ENCODE measurements at regions not wholly inside any gene's neighbourhood (a gene's known extent, or its start where the extent isn't known, plus 50 kb on each side); places are given as distances from the start of the nearest gene placed in this dataset.

- no peaks in the 10 kb centered on the region for H3K36me3 Mint-ChIP-seq
- no peak overlapping the region for H3K27ac Mint-ChIP-seq
- peaks cover 12% of the 10 kb centered on the region for H3K27me3 Mint-ChIP-seq
- no peaks in the 10 kb centered on the region for H3K4me1 Mint-ChIP-seq
- H3K4me3 Mint-ChIP-seq, result no peak overlapping the region
- no peaks in the 10 kb centered on the region for H3K9me3 Mint-ChIP-seq
- no peak for ATAC-seq
These were observed 540.4 kb downstream of the BUD13 start for GRCh38 chr11:116232364-116232828.

GRCh38 chr11:116231543-116231942 lies 541.2 kb downstream of the BUD13 start:
- no peak overlapping the region for H3K27ac Mint-ChIP-seq
- H3K36me3 Mint-ChIP-seq, result no peaks in the 10 kb centered on the region
- H3K4me1 Mint-ChIP-seq, result no peaks in the 10 kb centered on the region
- H3K9me3 Mint-ChIP-seq, result no peaks in the 10 kb centered on the region
- no peak for ATAC-seq
- no peak overlapping the region for H3K4me3 Mint-ChIP-seq
- peaks cover 12% of the 10 kb centered on the region for H3K27me3 Mint-ChIP-seq

GRCh38 chr11:116230438-116230837 lies 542.3 kb downstream of the BUD13 start:
- no peaks in the 10 kb centered on the region for H3K4me1 Mint-ChIP-seq
- H3K27ac Mint-ChIP-seq, result no peak overlapping the region
- no peak for ATAC-seq
- peaks cover 19% of the 10 kb centered on the region for H3K27me3 Mint-ChIP-seq
- no peak overlapping the region for H3K4me3 Mint-ChIP-seq
- H3K36me3 Mint-ChIP-seq, result no peaks in the 10 kb centered on the region
- no peaks in the 10 kb centered on the region for H3K9me3 Mint-ChIP-seq

DNA sequence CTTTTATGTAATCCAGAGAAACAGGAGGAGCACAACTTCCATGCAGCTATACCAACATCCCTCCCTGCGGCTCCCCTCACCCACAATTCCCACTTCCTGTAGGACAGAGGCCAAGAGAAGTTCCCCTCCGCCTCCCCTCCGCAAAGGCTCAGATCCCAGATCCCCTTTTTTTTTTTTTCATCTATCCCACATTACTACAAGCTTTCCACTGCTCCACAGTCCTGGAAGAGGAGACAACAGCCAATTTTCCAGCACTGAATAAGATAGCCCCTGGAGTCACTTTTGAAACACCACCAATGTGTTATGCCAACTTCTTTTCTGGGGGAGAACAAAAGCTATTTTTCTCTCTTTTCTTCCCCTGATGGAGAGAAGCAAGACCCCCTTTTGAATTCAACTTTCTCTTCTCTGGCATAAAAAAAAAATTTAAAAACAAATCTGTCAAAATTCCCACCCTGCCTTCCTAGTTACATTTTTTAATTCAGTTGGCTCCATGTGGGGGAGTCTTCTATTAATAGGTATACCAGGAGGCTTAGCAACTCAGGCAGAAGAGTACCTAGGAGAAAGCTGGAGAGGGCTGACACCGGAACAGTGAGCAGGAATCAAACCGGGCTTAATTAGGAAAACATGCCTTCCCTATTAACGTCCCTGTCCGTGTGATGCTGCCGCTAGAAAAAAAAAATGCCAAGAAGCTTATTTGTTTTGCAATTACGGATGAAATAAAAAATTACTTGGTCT lies 543.4 kb downstream of the BUD13 start:
- no peak for ATAC-seq
- H3K4me1 Mint-ChIP-seq, result no peaks in the 10 kb centered on the region
- peaks cover 19% of the 10 kb centered on the region for H3K27me3 Mint-ChIP-seq
- H3K4me3 Mint-ChIP-seq, result no peak overlapping the region
- H3K36me3 Mint-ChIP-seq, result no peaks in the 10 kb centered on the region
- H3K27ac Mint-ChIP-seq, result no peak overlapping the region
- H3K9me3 Mint-ChIP-seq, result no peaks in the 10 kb centered on the region

GRCh38 chr11:116226731-116227130 lies 546.1 kb downstream of the BUD13 start:
- no peak overlapping the region for H3K4me3 Mint-ChIP-seq
- ATAC-seq, result no peak
- H3K9me3 Mint-ChIP-seq, result no peaks in the 10 kb centered on the region
- H3K27ac Mint-ChIP-seq, result no peak overlapping the region
- H3K4me1 Mint-ChIP-seq, result no peaks in the 10 kb centered on the region
- no peaks in the 10 kb centered on the region for H3K36me3 Mint-ChIP-seq
- H3K27me3 Mint-ChIP-seq, result peaks cover 19% of the 10 kb centered on the region

DNA sequence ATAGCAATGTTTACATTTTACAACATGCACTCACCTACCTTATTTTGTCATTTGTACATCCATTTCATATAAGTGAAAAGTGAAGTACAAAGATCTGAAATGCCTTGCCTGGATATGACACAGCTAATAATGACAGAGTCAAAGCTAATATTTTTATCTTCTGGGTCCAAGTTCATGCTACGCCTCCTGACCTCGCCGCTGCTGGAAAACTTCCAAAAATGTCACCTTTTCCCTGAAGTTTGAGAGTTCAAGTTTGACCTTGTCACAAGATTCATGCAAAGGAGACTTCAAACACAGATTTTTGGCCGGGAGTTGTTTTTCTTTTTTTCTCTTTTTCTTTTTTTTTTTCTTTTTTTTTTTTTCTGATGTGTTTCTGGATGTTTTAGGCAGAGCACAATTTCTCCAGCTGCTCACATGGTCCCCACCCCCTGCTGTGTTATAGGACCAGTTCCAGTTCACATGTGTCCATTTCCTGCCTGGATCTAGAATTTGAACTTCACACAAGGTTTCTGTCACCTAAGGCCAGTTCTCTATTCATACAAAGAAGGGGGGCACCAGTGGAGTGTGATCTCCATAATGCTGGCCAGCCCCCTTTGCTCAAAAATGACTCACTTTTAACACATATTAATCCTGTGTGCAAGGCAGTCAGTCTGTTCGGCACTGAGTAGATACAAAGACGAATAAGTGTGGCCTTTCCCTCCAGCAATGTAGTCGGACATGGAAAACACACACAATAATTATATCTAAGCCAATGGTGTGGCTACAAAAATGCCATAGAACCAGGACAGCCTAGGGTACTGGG lies 546.8 kb downstream of the BUD13 start:
- Mint-ChIP-seq H3K27me3 (peaks cover 19% of the 10 kb centered on the region), H3K36me3 (no peaks in the 10 kb centered on the region), H3K9me3 (no peaks in the 10 kb centered on the region), H3K27ac (no peak overlapping the region), H3K4me3 (no peak overlapping the region), H3K4me1 (no peaks in the 10 kb centered on the region)
- no peak for ATAC-seq

DNA sequence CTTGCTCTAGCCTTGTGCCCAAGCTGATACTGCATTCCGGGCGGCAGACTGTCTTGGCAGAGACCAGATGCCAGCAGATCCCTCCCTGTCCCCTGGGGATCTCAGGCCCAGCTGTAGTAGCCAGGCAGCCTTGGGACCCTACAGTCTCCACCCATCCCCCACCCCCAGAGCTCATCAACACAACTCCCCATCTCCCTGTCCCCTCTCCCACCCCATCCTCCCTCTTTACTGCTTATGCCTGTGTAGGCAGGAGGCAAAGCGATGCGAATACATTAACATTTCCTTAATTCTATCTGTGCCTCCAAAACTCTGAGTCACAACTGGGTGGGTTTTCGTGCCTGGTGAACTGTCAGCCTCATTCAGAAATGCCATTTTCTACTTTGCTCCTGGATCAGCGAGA lies 547.6 kb downstream of the BUD13 start:
- Mint-ChIP-seq H3K27me3 (peaks cover 19% of the 10 kb centered on the region), H3K27ac (no peak overlapping the region), H3K4me1 (no peaks in the 10 kb centered on the region), H3K36me3 (no peaks in the 10 kb centered on the region), H3K9me3 (no peaks in the 10 kb centered on the region), H3K4me3 (no peak overlapping the region)
- ATAC-seq, result no peak

DNA sequence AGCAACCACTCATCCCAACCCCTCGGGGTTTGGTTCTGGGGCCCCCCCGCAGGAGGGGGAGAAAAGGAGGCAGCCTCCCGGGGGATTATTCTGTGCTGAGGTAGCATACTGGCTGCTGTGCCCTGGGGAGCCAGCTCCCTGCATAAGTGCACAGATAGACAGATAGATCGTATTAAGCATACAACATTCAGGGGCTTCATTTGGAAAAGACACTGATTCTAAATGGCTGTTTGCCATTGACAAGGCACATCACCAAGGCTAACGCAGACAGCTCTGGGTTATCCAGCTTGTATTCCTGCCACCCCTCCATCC lies 547.9 kb downstream of the BUD13 start:
- Mint-ChIP-seq H3K4me3 (no peak overlapping the region), H3K27ac (no peak overlapping the region), H3K4me1 (no peaks in the 10 kb centered on the region), H3K9me3 (no peaks in the 10 kb centered on the region), H3K27me3 (peaks cover 19% of the 10 kb centered on the region), H3K36me3 (no peaks in the 10 kb centered on the region)
- no peak for ATAC-seq

- H3K9me3 Mint-ChIP-seq, result no peaks in the 10 kb centered on the region
- ATAC-seq, result no peak
- no peak overlapping the region for H3K4me3 Mint-ChIP-seq
- no peak overlapping the region for H3K27ac Mint-ChIP-seq
- no peaks in the 10 kb centered on the region for H3K36me3 Mint-ChIP-seq
- peaks cover 13% of the 10 kb centered on the region for H3K27me3 Mint-ChIP-seq
- no peaks in the 10 kb centered on the region for H3K4me1 Mint-ChIP-seq
These were observed 548.5 kb downstream of the BUD13 start for GRCh38 chr11:116224154-116224888.

DNA sequence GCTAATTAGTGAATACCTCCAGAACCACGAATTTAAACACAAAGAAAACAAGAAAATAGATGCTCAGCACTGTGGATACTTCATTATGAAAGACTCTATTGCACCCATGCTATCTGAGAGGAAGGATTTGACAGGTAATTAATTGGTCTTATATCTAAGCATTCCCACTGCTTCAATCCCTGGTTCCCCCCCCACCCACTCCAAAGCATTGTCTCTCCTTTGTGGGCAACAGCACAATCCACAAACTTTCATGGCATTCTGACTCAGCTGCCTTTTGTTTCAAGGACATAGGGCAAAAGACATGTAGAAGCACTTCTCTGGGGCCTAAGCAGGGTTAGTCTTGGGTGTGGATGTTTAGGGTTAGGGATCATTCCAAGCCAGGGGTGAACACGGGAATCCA lies 551.4 kb downstream of the BUD13 start:
- no peak overlapping the region for H3K4me3 Mint-ChIP-seq
- no peaks in the 10 kb centered on the region for H3K4me1 Mint-ChIP-seq

GRCh38 chr11:116219171-116219635 lies 553.6 kb downstream of the BUD13 start:
- Mint-ChIP-seq H3K36me3 (no peaks in the 10 kb centered on the region), H3K4me1 (no peaks in the 10 kb centered on the region), H3K27ac (no peak overlapping the region), H3K4me3 (no peak overlapping the region), H3K27me3 (no peaks in the 10 kb centered on the region), H3K9me3 (peaks cover 5% of the 10 kb centered on the region)
- ATAC-seq, result no peak

More for the DNA sequence above, 551.4 kb downstream of the BUD13 start:
- Mint-ChIP-seq H3K27me3 (peaks cover 6% of the 10 kb centered on the region), H3K9me3 (peaks cover 5% of the 10 kb centered on the region), H3K36me3 (no peaks in the 10 kb centered on the region), H3K27ac (no peak overlapping the region)
- ATAC-seq, result no peak

GRCh38 chr11:116217441-116217840 lies 555.3 kb downstream of the BUD13 start:
- no peak overlapping the region for H3K27ac Mint-ChIP-seq

GRCh38 chr11:116217006-116217405 lies 555.8 kb downstream of the BUD13 start:
- Mint-ChIP-seq H3K4me3 (no peak overlapping the region), H3K9me3 (peaks cover 5% of the 10 kb centered on the region), H3K36me3 (no peaks in the 10 kb centered on the region), H3K4me1 (no peaks in the 10 kb centered on the region), H3K27me3 (no peaks in the 10 kb centered on the region), H3K27ac (no peak overlapping the region)
- ATAC-seq, result no peak

More at GRCh38 chr11:116217441-116217840, 555.3 kb downstream of the BUD13 start:
- no peak overlapping the region for H3K4me3 Mint-ChIP-seq
- no peaks in the 10 kb centered on the region for H3K4me1 Mint-ChIP-seq
- peaks cover 5% of the 10 kb centered on the region for H3K9me3 Mint-ChIP-seq
- H3K27me3 Mint-ChIP-seq, result no peaks in the 10 kb centered on the region
- H3K36me3 Mint-ChIP-seq, result no peaks in the 10 kb centered on the region
- ATAC-seq, result no peak

DNA sequence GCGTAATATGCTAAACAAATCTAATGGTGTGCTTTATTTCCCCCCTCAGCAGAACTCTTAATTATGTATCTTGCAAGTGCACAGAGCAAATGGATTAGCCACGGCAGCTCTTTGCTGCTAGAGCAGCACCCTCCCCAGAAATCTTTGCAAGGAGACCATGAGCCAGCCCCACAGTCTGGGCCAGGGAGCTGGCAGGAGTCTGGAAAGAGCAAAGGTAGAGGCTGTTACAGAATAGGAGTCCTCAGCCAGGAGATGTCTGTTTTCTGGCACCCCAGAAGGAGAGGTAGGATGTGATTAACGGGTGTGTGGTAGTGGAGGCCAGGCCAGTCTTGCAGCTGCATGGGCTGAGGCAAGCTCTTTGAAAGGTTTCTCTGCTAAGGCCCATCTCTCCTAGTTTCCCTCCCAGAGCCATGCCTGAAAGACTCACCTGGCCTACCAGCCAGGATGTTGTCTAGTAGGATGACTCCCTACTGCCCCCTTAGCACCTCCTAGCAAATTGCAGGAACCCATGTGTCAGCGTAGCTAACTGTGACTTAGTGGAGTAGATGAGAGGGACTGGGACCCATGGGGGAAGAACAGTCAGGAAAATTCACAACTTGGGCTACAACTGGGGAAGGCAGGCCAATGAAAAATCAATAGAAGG lies 557.2 kb downstream of the BUD13 start:
- peaks cover 5% of the 10 kb centered on the region for H3K9me3 Mint-ChIP-seq
- no peak overlapping the region for H3K4me3 Mint-ChIP-seq
- ATAC-seq, result no peak
- H3K27ac Mint-ChIP-seq, result no peak overlapping the region
- no peaks in the 10 kb centered on the region for H3K36me3 Mint-ChIP-seq
- H3K4me1 Mint-ChIP-seq, result no peaks in the 10 kb centered on the region
- H3K27me3 Mint-ChIP-seq, result no peaks in the 10 kb centered on the region

DNA sequence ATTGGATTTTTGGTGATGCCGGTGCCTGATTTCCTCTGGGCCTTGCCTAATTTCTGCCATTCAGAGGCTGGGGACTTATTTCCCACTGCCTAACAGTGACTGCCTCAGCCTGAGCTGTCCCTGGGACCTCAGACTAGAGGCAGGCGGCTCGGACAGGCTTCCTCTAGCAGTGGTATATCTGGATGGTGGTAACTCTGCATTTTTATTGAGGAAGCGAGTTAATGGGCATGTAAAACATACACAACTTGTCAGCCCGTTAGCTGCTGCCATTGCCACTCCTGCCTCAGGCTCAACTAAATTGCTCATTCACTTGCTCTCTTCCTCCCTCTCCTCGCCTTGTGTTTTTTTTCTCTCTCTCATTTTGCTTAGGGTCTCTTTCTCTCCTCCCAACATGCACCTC lies 561.6 kb downstream of the BUD13 start:
- no peaks in the 10 kb centered on the region for H3K36me3 Mint-ChIP-seq
- H3K27ac Mint-ChIP-seq, result no peak overlapping the region
- no peaks in the 10 kb centered on the region for H3K9me3 Mint-ChIP-seq
- H3K4me1 Mint-ChIP-seq, result no peaks in the 10 kb centered on the region
- no peak for ATAC-seq
- H3K4me3 Mint-ChIP-seq, result no peak overlapping the region
- H3K27me3 Mint-ChIP-seq, result peaks cover 11% of the 10 kb centered on the region
